ENCODE measurements at regions not wholly inside any gene's neighbourhood (a gene's known extent, or its start where the extent isn't known, plus 50 kb on each side); places are given as distances from the start of the nearest gene placed in this dataset.

DNA sequence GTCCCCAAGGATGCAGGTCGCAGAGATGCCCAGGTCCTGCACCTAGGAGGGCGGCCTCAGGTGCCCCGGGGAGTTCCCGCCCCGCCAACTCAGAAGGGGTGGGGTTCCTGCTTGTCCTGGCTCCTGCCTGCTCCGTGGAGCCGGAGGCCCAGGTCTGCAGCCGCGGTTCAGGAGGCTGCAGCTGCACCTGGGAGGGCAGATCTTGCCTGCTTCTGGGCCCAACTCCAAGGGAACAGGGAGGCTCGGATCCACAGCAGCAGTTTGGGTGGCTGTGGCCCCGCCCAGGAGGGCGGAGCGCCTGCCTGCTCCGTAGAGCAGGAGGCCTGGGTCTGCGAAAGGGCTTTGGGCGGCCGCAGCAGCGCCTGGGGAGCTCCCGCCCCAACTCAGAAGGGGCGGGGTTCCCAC is 108.2 kb upstream of the EGR2 start:
- no peak overlapping the region for H3K27ac Mint-ChIP-seq
- H3K9me3 Mint-ChIP-seq: peaks cover 3% of the 10 kb centered on the region
- no peaks in the 10 kb centered on the region for H3K36me3 Mint-ChIP-seq
- H3K4me1 Mint-ChIP-seq: no peaks in the 10 kb centered on the region
- no peaks in the 10 kb centered on the region for H3K27me3 Mint-ChIP-seq
- H3K4me3 Mint-ChIP-seq: no peak overlapping the region
- no peak for DNase-seq

DNA sequence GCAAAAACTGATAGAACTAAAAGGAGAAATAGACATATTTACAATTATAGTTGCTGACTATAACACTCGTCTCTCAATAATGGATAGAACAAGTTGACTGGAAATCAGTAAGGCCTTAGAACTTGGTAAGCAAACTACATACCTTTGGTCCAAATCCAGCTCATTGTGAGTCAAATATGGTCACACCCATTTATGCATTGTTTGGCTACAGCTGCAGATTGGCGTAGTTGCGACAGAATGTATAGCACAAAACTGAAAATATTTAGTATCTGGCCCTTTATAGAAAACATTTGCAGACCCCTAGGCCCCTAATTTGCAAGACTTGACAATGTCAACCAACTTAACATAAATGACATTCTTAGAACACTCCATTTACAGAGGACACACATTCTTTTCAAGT is 103.6 kb upstream of the EGR2 start:
- H3K4me1 Mint-ChIP-seq: peaks cover 9% of the 10 kb centered on the region
- no peak for DNase-seq
- H3K9me3 Mint-ChIP-seq: peaks cover 1% of the 10 kb centered on the region
- no peaks in the 10 kb centered on the region for H3K36me3 Mint-ChIP-seq
- H3K27me3 Mint-ChIP-seq: no peaks in the 10 kb centered on the region
- H3K27ac Mint-ChIP-seq: no peak overlapping the region
- H3K4me3 Mint-ChIP-seq: no peak overlapping the region

DNA sequence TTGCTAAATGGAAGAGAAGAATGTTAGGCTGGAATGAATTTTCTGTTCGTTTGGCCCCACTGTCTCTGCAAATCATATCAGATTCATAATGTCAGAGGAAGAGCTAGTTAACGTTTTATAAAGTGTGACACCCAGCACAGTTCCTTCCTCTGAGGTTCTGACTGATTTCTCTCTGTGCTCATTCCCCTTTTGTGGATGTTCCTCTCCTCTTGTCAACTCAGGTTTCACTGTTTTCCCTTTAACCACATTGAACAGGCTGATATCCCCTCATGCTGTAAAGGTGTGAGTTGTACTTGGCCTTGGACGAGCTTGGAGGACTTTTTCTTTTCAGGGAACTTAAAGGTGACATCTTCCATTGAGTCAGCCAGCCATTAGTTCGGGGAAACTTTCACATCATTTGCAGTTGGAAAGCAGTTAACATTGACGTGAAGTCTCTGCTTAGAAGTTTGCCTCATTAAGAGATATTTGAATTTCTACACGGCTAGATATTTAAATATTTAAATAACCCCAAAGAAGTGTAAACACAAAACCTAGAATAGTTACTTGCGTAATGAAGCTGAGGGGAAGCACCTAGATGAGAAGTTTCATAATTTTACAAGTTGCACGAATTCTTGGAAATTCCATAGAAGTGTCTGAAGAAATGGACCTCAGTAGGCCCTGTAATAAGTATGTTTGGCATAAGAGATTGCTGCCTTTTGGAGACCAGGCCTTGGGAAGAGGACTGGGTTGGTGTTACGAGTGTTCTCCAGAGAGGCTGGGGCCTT is 101.5 kb upstream of the EGR2 start:
- H3K36me3 Mint-ChIP-seq: no peaks in the 10 kb centered on the region
- H3K27me3 Mint-ChIP-seq: peaks cover 10% of the 10 kb centered on the region
- H3K27ac Mint-ChIP-seq: no peak overlapping the region
- H3K4me3 Mint-ChIP-seq: no peak overlapping the region
- H3K4me1 Mint-ChIP-seq: peaks cover 9% of the 10 kb centered on the region
- DNase-seq: no peak
- H3K9me3 Mint-ChIP-seq: peaks cover 1% of the 10 kb centered on the region

DNA sequence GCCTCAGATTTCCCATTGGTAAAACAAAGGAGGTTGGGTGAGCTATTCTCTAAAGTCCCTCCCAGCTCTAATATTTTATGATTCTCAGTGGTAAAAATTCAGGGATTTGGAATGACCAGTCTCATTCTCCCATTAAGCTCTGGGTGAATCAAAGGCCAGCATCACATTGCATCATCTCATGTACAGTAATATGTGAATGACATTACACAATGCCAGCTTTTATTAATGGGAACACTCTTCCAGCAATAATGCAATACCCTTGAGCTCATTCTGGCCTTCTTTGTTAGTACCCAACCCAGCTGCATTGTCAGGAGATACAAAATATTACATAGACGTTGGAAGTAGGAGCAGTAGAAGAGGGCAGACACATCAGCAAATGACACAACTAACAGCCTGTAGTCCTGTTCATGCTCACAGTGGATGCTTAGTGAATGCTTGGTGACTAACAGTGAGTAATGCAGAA is 100.0 kb upstream of the EGR2 start:
- Mint-ChIP-seq H3K36me3 (no peaks in the 10 kb centered on the region), H3K27me3 (peaks cover 13% of the 10 kb centered on the region), H3K4me3 (no peak overlapping the region), H3K9me3 (no peaks in the 10 kb centered on the region), H3K27ac (no peak overlapping the region), H3K4me1 (peaks cover 9% of the 10 kb centered on the region)
- DNase-seq: no peak

DNA sequence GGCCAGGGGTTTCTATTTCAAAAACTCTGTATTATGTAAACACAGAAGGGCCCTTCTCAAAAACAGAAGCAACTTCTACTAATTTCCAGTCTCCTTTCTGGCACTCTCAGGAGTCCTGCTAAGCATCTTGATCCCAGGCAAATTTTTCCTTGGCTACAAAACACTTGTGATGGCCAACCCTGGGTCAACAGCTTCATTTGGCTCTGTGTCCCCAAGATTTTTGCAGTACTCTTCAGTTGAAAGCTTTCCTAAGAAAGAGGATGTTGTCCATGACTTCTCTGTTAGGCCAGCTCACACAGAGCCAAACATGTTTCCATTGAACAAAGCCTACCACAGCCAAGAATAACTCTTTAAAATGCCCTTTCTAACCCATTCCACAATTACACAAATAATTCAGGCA is 99.0 kb upstream of the EGR2 start:
- no peak for DNase-seq
- Mint-ChIP-seq H3K9me3 (no peaks in the 10 kb centered on the region), H3K4me1 (peaks cover 9% of the 10 kb centered on the region), H3K27ac (no peak overlapping the region), H3K36me3 (no peaks in the 10 kb centered on the region), H3K4me3 (no peak overlapping the region), H3K27me3 (peaks cover 13% of the 10 kb centered on the region)

DNA sequence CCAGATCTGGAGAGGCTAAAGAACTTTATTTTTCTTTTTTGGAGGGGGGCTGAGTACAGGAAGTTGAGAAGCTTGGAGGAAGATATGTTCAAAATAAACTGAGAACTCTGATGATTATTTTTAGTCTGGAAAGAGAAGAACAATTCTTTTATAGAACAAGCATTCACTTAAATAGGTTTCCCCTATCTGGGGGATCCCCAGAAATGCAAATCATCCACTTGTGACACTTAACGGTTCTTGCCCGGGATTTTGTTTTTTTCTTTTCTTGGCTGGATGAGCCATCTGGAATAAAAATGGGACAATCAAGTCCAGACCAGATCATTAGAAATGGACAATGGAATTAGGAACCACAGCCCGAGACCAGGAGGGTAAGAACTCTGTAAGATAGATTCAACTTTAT is 95.9 kb upstream of the EGR2 start:
- H3K27ac Mint-ChIP-seq: no peak overlapping the region
- H3K4me1 Mint-ChIP-seq: peaks cover 2% of the 10 kb centered on the region
- H3K27me3 Mint-ChIP-seq: peaks cover 13% of the 10 kb centered on the region
- no peak overlapping the region for H3K4me3 Mint-ChIP-seq
- no peaks in the 10 kb centered on the region for H3K36me3 Mint-ChIP-seq
- no peak for DNase-seq
- no peaks in the 10 kb centered on the region for H3K9me3 Mint-ChIP-seq

DNA sequence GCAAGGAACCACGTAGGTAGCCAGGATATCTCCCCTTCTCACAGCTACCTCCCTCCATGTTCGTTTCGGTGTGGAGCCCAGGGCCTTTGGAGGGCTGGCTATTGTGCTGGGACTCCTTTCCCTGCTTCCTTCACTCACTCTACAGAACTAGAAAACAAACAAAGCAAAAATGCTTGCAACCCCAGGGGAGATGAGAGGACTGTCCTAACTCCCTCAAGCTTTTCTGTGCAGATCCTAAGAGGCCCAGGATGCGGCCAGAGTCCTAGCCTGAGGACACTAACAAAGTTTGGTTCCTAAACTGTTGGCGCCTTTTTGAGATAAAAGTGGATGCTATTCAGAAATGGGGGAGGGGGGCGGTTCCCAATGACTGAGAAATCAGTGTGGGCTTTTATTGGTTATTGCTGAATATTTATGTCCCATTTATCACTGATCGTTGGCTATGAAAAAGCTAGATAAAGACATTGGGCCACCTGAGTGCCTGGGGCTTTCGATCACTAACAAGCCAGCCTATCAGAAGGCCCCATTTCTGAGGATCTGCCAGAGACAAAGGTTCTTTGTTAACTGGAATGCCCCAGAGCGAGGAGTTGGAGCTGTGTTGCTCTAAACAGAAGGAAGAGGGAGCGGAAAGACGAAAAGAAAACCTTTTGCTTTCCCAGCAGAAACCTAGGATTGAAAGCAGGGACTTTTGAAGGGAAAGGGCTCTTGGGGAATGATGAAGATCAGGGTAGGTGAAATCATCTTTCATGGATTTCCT is 95.2 kb upstream of the EGR2 start:
- Mint-ChIP-seq H3K27me3 (peaks cover 13% of the 10 kb centered on the region), H3K9me3 (no peaks in the 10 kb centered on the region), H3K4me1 (no peaks in the 10 kb centered on the region), H3K4me3 (no peak overlapping the region), H3K36me3 (no peaks in the 10 kb centered on the region), H3K27ac (no peak overlapping the region)
- no peak for DNase-seq

DNA sequence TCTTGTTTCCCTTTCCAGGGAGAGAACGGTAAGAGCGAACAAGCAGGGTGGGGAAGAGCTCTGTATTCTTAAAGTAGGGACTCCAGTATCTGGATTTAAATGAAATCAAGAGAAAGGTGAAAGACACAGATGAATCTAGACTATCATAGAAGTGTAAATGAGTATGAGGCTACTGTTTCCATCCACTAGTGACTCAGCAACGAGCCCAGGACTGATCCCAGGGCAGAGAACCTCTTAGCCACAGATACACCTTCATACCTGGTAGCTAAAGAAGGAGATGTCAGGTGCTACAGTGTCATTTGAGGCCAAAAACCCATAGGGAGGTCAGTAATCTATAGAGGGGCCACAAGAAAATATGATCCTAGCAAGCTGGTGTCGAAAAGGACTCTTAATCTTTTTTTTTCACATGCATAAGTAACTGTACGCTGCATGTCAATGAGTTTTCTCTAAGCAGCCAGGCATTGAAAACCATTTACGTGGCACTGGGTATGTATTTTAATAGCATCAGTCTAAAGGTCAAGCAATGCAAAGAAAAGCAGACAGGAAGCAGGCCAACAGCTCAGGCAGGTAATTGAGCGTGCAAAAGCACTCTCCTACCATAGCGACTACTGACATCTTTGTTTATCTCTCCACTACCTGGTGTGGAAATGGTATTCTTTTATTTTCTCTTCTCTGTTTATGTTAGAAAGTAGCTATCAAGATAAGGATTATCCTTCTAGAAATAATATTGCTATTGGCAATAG is 91.5 kb upstream of the EGR2 start:
- Mint-ChIP-seq H3K27me3 (peaks cover 20% of the 10 kb centered on the region), H3K9me3 (no peaks in the 10 kb centered on the region), H3K4me1 (no peaks in the 10 kb centered on the region), H3K36me3 (no peaks in the 10 kb centered on the region), H3K4me3 (no peak overlapping the region), H3K27ac (no peak overlapping the region)
- DNase-seq: no peak

DNA sequence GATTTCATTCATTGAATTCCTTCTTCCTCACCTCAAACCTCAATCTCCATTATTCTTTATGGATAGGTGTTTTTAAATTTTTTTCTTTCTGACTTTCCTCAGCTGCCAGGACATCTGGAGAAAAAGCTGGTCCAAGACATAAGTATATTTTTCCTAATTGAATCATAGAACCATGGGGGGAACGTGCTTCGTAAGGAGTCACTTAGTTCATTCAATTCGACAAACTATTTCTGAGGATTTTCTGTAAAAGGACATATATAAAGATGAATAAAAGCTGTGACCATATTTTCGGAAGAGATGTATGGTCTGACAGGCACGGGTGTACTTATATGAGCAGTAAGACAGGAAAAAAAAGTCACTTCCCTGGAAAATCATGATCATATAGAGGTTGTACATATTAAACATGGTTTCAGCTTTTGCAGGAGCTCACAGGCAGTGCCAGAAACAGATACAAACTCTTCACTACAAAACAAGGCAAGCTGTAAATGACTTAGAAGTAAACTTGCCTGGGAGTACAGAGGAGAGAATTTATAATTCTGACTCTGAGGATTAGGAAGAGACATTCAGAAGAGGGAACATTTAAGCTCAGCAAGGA is 88.2 kb upstream of the EGR2 start:
- no peak overlapping the region for H3K4me3 Mint-ChIP-seq
- peaks cover 17% of the 10 kb centered on the region for H3K27me3 Mint-ChIP-seq
- no peak for DNase-seq
- no peaks in the 10 kb centered on the region for H3K9me3 Mint-ChIP-seq
- no peaks in the 10 kb centered on the region for H3K36me3 Mint-ChIP-seq
- no peak overlapping the region for H3K27ac Mint-ChIP-seq
- H3K4me1 Mint-ChIP-seq: peaks cover 4% of the 10 kb centered on the region

DNA sequence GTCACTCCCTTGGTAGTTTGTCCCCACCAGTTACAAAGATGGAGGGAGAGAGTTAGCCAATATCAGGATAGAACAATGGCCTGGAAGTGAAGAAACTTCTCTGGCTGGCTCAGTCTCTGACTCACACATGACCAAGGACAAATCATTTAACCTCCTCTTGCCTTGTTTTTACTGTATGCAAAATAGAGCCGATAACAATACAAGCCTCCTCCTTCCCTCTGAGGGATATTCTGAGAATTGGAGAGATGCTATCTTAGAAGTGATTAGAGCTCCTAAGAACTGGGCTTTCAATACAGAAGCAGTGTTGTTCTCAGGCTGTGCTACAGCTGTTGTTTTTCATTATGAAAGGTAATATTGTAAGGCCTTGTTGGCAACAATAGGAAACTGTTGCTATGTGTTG is 87.7 kb upstream of the EGR2 start:
- Mint-ChIP-seq H3K27me3 (peaks cover 17% of the 10 kb centered on the region), H3K36me3 (no peaks in the 10 kb centered on the region), H3K27ac (no peak overlapping the region), H3K4me1 (peaks cover 4% of the 10 kb centered on the region), H3K9me3 (no peaks in the 10 kb centered on the region), H3K4me3 (no peak overlapping the region)
- DNase-seq: no peak

DNA sequence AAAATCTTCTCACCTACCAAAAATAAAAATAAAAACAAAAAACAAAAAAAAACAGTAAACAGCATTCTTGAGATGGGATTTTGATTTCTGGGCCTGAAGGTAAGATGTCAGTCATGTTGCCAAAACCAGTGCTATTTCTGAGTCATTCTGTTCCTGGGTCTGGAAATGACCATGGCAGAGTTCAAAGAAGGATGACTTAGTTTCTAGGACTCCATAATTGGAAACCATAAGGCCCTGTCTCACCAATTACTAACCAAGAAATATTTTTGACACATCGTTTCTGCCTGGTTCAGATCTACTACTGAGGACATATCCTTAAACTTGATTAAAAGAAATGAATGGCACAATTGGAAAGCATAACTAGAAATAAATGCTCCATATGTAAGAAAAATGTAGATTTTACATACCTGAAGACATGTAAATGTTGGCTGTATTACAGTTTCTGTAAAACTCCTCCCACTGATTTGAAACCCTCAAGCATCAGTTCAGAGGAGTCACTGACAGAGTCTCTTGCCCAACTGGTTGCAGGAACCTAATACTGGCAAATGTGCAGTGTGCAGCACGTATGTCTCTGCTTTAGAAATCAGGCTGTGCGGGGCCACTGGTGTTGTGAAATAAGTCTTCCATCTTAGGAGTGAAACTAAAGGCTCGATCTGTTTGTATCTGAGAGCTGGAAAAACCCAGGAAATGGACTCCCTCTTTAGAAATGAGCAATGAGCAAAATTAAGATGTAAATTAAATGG is 84.8 kb upstream of the EGR2 start:
- Mint-ChIP-seq H3K4me1 (peaks cover 4% of the 10 kb centered on the region), H3K27ac (no peak overlapping the region), H3K9me3 (no peaks in the 10 kb centered on the region), H3K4me3 (no peak overlapping the region), H3K36me3 (no peaks in the 10 kb centered on the region), H3K27me3 (peaks cover 14% of the 10 kb centered on the region)
- DNase-seq: no peak

DNA sequence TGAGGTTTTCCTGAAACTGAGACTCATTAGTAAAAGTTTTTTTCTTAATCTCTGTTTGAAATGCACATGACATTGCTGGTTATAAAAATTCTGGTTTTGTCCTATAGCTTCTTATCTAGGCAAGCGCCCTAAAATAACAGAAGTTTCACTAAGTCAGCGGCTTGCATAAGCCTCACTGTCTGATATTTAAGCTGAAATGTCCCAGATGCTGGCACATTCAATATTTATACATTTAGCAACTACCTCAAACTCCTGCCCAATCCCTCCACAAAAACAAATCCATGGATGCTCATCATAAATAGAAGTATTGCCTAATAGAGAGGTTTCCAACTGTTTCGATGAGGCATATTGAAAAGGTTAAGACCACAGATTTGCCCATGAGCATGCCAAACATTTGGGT is 83.1 kb upstream of the EGR2 start:
- Mint-ChIP-seq H3K36me3 (no peaks in the 10 kb centered on the region), H3K27me3 (peaks cover 13% of the 10 kb centered on the region)

DNA sequence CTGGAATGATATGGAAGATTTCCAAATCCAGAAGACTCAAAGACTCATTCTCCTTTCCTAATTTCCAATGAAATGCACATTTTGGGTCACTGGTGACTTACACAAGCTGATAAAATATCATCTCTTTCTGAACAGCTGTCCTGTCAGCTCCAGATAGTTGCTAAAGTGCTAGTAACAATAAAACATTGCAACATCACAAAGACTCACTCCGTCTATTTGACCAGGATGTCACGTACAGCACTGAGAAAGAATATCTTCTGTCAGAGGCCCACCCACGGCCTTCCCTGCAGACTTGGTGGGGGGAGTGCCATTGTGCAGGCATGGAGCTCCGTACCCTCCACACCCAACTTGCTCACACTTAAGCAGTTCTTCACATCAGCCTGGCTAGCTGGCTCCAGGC is 78.9 kb upstream of the EGR2 start:
- peaks cover 3% of the 10 kb centered on the region for H3K27me3 Mint-ChIP-seq

More for the DNA sequence above, 83.1 kb upstream of the EGR2 start:
- Mint-ChIP-seq H3K4me3 (no peak overlapping the region), H3K9me3 (no peaks in the 10 kb centered on the region), H3K4me1 (peaks cover 4% of the 10 kb centered on the region), H3K27ac (no peak overlapping the region)
- no peak for DNase-seq

DNA sequence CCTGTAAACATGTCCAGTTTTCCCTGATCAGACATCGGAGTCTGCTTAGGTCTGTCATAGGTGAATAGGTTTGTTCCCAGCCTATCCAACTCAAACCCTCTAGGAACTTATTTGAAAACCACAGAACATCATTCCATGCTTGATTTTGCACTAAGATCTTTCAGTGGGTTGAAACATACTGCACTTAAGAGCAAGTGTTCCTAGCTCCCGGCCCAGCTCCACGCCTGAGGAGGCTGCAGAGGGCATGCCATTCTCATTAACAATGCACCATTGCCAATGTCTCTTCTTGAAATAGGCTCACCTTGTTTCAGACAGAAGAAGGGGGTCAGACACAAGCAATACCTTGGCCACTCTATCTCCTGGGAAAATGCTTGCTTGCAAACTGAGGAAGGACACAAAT is 78.0 kb upstream of the EGR2 start:
- H3K27me3 Mint-ChIP-seq: peaks cover 5% of the 10 kb centered on the region
- DNase-seq: no peak
- H3K4me3 Mint-ChIP-seq: no peak overlapping the region
- H3K27ac Mint-ChIP-seq: no peak overlapping the region
- H3K36me3 Mint-ChIP-seq: no peaks in the 10 kb centered on the region
- H3K4me1 Mint-ChIP-seq: peaks cover 2% of the 10 kb centered on the region
- no peaks in the 10 kb centered on the region for H3K9me3 Mint-ChIP-seq

More for the DNA sequence above, 78.9 kb upstream of the EGR2 start:
- Mint-ChIP-seq H3K4me1 (peaks cover 6% of the 10 kb centered on the region), H3K36me3 (no peaks in the 10 kb centered on the region), H3K9me3 (no peaks in the 10 kb centered on the region), H3K4me3 (no peak overlapping the region), H3K27ac (no peak overlapping the region)
- no peak for DNase-seq

All from activated naive CD8-positive, alpha-beta T cell treated with anti-CD3 and anti-CD28 coated beads for 36 hours (primary cell).